ENCODE measurements at regions not wholly inside any gene's neighbourhood (a gene's known extent, or its start where the extent isn't known, plus 50 kb on each side); places are given as distances from the start of the nearest gene placed in this dataset.

DNA sequence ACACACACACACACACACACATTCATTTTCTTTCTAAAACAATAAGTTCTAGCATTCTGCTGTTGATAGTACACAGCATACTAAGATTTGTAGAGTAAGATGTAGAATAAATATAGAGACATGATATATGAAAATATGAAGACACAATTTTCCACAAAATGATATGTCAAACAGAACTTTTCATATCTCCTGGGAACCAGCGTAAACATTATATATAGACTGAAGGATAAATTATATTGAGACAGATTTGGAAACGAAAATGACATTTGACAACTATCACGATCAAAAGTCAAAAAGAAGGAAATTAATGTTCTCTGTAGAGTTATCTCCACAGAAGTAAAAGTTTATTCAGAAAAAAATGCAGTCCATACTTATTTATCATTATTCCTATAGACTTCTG is 1605.7 kb upstream of the SLC10A2 start:
- no peak for TF ChIP-seq CTCF (conservative IDR thresholded peaks at IDR 0.05; ENCODE audit: control insufficient read depth, insufficient read depth, low read depth, low read length)
- DNase-seq (ENCODE audit: low read depth) = no peak
- H3K4me3 ChIP-seq (ENCODE audit: control insufficient read depth, low read depth, low read length) = no peak overlapping the region

DNA sequence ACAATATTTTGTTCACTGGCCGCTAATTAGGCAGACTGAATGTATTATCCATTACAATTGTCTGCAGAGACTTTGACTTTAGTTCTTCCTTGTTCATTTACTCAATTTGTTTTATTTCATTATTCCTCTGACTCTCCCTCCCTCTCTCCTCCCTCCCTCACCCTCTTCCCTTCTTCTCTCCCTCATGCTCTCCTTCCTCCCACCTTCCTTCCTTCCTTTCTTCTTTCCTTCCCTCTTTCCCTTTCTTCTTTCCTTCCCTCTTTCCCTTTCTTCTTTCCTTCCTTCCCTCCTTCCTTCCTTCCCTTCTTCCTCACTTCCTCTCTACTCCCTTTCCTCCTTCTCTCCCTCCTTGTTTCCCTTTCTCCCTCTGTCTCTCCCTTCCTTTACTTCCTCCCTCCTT is 1591.0 kb upstream of the SLC10A2 start:
- no peak for DNase-seq (ENCODE audit: low read depth)
- TF ChIP-seq CTCF (conservative IDR thresholded peaks at IDR 0.05; ENCODE audit: control insufficient read depth, insufficient read depth, low read depth, low read length) = no peak
- H3K4me3 ChIP-seq (ENCODE audit: control insufficient read depth, low read depth, low read length) = no peak overlapping the region

DNA sequence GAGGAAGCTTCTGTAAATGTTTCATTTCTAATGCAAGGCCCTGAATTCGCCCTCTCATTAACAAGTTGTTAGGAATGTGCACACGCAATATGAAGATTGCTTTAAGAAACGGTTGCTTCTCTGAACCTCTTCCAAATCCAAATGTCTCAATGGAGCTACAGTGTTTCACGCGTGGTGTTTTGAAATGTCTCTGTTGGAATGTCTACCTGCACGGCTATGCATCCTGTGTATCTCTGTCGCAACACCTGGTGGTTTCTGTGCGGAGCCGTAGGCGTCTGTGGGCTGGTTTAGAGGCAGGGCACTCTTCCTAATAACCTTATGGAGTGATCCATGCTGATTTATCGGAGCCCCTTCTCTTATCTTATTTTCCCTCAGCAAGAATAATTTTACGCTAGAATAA is 1584.2 kb upstream of the SLC10A2 start:
- no peak for TF ChIP-seq CTCF (conservative IDR thresholded peaks at IDR 0.05; ENCODE audit: control insufficient read depth, insufficient read depth, low read depth, low read length)
- no peak overlapping the region for H3K4me3 ChIP-seq (ENCODE audit: control insufficient read depth, low read depth, low read length)
- DNase-seq (ENCODE audit: low read depth) = no peak

GRCh38 chr13:104648291-104648690 is 1582.1 kb upstream of the SLC10A2 start:
- H3K4me3 ChIP-seq (ENCODE audit: control insufficient read depth, low read depth, low read length) = no peak overlapping the region
- no peak for DNase-seq (ENCODE audit: low read depth)
- TF ChIP-seq CTCF (conservative IDR thresholded peaks at IDR 0.05; ENCODE audit: control insufficient read depth, insufficient read depth, low read depth, low read length) = no peak

- no peak for DNase-seq (ENCODE audit: low read depth)
- no peak for TF ChIP-seq CTCF (conservative IDR thresholded peaks at IDR 0.05; ENCODE audit: control insufficient read depth, insufficient read depth, low read depth, low read length)
- no peak overlapping the region for H3K4me3 ChIP-seq (ENCODE audit: control insufficient read depth, low read depth, low read length)
These were observed 1579.6 kb upstream of the SLC10A2 start for GRCh38 chr13:104645786-104646185.

DNA sequence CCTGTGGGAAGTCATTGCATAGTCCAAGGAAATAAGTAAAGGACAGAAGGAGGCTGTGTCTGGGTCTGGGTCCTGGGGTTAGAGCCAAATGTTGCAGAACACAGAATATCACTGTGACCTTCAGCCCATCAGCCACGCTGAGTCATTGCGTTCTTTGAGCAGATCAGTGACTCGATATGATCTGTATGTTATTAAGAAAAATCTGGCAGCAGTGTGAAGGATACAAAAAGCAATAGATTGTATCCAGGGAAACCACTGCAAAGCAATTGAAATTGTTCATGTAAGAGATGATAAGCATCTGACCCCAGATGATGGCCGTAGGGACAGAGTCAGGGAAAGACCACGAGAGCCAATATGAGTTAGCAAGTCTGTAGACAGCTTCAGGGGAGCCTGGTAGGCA is 1575.1 kb upstream of the SLC10A2 start:
- peak; percentile 15 for DNase-seq (ENCODE audit: low read depth)
- TF ChIP-seq CTCF (conservative IDR thresholded peaks at IDR 0.05; ENCODE audit: control insufficient read depth, insufficient read depth, low read depth, low read length) = no peak
- H3K4me3 ChIP-seq (ENCODE audit: control insufficient read depth, low read depth, low read length) = no peak overlapping the region

GRCh38 chr13:104635879-104636278 is 1569.7 kb upstream of the SLC10A2 start:
- no peak for TF ChIP-seq CTCF (conservative IDR thresholded peaks at IDR 0.05; ENCODE audit: control insufficient read depth, insufficient read depth, low read depth, low read length)
- no peak for DNase-seq (ENCODE audit: low read depth)
- H3K4me3 ChIP-seq (ENCODE audit: control insufficient read depth, low read depth, low read length) = no peak overlapping the region
